Lung microvascular endothelial cell (primary cell): ENCODE measurements at regions not wholly inside any gene's neighbourhood (a gene's known extent, or its start where the extent isn't known, plus 50 kb on each side); places are given as distances from the start of the nearest gene placed in this dataset.

Source experiments
- DNase-seq, 2 donors: peaks; one replicate each; pipeline versions ENCODE4 v3.0.0 to v3.0.0-alpha.2; 2010; ENCODE audit warnings: low read depth in 2 of 2

DNA sequence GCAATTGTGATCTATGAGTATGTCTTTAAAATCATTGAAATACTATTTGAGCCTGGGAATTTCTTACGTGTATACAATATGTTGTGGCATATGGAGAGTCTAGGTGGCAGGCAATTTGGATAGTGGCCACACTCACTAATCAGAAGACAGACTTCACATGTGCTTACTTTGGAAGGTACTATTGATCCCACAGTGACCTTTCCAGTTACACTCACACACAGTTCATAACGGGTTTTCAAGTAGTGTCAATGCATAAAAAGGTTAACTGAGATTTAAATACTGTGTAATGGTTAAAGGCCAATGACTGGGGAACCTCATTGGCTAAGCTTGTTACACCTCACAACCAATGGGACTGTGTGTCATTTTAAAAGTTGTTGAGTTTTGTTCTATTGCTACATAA, 783.2 kb downstream of the RPA4 start:
- DNase-seq = no peak

DNA sequence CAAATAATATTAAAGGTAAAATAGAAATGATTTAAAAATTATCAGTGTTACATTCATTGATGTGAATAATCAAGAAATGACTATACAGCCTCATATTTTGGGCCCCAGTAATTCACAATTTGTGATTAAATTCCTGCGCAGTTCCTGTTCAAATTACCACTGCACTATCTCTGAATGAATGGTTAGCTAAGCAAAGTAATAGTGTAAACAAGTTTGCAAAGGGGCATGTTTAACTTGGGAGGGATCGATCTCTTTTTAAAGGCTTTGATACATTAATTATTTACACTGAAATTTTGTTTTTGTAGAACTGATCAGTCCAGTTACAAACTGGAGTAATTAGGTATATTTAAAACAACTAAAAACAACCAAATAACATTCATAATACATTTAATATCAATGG, 784.4 kb downstream of the RPA4 start:
- no peak for DNase-seq

DNA sequence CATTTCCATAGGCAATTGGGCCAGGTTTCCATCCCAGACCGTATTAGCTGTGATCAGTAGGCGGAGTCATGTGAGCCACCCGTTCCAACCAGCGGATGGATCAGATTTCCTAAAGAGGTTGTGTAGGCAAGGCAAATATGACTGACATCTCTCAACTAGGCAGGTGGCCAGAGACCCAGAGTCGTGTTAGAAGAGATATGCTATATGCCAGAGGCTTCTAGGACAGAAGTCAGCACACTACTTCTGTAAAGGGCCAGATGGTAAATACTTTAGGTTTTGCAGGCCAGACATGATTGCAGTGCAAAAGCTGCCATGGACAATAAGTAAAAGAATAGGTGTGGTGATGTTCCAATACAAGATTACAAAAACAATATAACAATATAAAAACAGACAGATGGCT, 788.4 kb downstream of the RPA4 start:
- DNase-seq = no peak

DNA sequence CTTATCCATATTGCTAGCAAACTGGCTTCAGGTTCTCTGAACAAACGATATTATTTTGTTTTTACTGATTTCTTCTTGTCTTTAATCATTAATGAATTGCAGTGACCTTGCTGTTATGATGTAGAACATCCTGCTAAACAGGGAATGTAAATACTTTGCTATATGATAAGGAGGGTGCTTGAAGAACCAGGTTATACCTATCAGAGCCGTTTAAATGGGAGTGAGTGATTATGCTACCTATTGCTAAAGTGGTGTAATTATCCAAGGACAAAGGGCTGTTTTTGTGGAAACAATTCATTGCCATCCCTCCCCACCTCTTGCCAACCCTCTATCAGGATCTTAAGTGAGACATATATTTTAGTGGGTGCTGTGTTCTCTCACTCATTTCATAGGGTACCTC, 788.9 kb downstream of the RPA4 start:
- DNase-seq = no peak

DNA sequence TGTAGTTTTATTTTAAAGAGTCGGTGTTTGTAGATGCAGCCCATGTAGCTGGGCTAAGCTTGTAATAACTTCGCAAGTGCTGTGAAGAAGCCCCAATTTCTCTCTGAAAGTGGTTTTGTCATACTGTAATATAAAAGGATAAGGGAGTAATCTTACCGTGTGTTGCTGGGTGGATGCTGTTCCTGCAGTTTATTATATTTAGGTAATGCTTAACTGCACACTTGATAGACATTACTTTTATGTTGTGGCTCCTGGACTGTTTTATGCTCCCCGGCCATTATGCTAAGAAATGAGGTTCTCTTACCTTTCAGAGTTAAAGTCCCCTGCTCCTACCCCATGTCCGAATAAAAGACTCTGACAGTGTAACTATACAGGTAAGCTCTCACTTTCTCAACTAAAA, 789.4 kb downstream of the RPA4 start:
- DNase-seq = no peak

DNA sequence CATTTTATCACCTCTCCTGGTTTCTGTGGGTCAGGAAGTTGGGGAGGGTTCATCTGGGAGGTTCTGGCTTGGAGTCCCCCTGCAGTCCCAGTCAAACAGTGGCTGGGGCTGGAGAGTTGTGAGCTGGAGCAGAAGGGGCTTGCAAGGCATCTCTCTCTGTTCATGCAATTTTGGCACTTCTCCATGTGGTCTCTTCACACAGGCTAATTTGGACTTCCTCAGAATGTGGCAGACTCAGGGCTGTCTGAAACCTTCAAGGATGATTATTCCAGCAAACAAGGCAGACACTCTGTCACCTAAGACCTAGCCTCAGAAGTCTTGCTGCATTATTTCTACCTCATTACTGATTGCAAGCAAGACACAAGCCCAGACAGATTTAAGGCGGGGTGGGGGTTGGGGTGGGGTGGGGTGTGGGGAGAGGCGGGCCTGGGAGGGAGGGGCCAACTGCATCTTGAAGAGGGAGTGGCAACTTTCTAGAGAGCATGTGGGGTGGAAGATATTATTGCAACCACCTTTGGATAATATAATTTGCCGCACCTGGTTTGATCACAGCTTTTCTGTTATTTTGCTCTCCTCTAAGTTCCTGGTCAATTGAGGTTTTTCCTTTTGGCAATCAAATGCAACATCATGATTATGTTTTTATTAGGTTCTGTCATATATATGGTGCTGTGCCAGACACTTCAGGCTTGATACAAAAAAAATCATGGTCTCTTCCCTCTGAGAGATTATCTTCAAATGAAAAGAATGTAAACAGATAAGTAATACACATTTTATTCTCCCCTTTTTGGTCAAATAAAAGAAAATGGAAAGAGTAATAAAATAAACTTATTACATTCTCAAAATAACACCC, 799.5 kb downstream of the RPA4 start:
- DNase-seq = no peak

DNA sequence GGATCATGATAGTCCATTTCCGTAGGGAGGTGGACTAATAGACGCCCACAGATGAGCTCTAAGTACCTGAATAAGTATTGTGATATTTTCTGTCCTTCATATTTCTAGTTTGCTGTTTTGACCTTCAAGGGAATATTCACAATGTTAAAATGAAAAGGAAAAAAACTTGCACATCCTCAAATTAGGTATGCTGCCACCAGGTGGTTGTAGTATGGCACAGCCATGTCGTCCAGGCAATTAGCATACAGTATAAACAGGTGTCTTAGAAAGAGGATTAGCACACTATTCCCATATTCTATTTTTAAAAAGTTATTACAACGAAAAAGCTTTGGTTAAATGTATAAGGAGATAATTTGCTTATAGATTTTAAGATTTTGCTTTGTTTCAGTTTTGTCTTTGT, 802.0 kb downstream of the RPA4 start:
- DNase-seq = peak; percentile 52 to 65

DNA sequence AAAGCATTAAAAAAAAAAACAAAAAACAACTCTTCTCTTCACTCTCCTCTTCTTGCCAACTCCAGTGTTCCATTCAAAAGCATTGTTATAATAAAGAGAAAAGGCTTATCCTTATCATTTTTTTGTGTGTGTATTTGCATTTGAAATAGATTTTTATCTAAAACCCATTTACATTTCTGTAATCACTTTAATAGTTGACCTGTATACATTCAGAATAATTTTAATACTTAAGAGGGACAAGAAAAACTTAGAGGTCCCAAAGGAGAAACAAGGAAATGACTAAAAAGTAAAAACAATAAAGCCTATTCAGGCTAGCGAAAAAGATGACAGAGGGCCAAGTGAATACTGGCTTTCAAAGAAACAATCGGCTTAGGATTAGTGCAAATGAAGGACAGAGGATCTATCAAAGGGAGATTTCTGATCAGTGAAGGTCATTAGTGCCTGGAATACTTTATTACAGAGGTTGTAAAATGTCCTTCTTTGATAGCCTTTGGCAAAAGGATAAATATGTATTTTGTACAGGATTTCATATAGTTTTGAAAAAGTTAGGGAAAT, 808.3 kb downstream of the RPA4 start:
- DNase-seq = peak in 1 of 2 donors; percentile 5

DNA sequence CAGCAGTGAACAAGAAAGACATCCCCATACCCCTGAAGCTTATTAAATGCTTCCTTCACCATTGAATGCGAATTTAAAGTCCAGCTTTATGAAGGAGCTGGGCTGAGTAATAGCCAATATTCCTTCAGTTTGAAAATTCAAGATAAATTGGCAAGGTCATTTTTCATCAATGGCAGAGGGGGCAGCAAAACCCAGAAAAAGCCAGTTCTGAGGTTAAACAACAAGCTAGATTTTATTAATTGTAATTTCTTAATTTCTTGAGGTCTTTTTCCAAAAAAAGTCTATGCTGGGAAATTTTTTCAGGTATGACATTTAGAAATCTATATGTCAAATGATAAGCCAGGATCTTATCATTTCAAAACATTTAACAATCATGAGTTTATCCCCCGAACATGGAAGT, 808.9 kb downstream of the RPA4 start:
- no peak for DNase-seq

DNA sequence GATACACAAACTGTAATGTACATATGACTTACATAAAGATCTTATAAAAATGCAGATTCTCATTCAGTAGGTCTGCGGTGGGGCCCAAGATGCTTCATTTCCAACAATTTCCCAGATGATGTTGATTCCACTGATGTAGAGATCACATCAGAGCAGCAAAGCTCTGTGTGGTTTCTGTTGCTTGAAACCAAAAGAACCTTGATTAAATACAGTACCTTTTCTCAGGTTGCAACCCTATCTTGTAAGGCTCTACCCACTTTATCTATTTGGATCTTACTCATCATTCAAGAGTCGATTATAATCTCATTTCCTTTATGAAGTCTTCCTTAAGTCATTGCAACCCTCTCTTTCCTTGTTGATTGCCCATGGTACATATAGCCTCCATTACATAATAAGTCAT, 816.8 kb downstream of the RPA4 start:
- DNase-seq = no peak

DNA sequence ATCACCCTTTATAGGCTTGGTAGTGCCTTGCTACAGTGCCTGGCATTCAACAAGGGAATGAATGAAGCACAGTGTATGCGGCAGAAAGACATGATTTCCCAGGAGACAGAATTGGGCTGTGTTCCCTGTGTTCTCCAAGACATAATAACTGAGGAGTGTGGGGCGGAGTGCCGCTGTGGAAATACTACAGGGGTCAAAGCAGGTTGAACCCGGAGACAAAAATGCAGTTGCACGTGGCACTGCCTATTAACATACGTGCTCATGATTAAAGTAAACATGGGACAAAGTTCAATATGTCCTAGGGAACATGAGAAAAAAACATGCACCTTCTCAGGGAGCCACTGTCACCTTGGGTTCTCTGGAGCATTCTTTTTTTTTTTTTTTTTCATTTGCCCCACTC, 820.8 kb downstream of the RPA4 start:
- DNase-seq = no peak

DNA sequence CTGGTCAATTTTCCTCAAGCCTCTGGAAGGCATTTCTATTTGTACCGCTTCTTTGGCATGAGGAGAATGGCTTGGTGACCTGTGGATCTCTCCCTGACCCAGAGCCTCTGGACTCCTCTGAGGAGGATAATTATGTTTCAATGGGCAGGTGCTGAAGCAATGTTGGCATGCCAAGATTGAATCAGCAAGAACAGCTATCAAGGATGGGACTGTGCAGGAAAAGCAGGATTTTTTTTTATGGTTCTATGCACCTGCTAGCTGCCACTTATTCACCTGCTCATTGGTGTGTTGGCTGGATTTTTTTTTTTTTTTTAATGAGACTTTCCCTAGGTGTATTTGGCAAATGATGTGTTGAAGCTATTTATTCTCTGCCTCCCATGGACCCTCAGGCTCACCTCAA, 821.2 kb downstream of the RPA4 start:
- DNase-seq = no peak

DNA sequence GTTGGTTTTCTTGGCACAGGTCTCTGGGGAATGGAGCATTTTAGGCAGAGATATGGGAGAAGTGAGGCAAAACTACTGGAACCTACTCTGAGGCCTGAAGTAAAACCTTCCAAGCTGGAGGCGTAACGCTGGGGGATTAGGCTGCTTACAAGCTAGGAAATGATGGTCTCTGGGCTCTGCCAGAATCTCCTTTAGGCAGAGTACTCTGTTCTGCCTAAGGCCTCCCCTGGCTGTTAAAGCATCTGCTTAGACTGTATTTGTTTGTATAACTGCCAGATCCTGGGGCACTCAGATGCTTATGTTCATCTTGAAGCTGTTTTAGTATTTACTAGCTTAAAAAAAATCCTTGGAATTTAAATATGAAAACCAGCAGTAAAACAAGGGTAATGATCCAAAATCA, 822.2 kb downstream of the RPA4 start:
- DNase-seq = no peak

DNA sequence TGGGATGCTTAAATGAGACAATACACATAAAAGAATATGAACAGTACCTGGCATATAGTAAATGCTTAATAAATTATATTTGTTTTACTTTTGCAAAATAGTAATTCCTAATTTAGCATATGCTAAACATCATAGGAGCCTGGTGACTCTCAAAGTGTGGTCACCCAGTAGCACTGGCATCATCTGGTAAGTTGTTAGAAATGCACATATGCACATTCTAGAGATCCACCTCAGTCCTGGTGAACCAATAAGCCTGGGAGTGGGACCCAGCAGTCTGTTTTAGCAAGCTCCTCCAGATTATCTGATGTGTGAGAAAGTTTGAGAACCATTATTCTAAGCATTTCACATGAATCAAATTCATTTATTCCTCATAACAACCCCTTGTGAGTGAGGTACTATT, 830.4 kb downstream of the RPA4 start:
- DNase-seq = no peak

DNA sequence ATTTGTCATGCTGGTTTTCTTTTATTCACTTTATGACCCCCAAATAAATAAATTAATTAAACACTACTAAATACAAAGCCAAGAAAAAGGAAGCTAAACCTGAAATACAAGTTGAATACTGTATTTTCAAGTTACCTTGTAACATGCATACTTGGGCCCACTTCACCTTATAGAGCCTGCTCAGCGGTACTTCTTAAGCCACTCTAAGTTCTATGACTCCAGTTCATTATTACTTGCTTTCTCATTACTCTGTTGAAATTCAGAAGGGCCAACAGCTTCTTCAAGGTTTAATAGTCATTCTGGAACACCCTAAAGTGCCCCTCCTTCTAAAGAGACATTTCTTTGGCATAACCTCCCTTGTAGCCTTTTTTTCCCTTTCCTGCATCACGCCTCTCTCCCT, 844.5 kb downstream of the RPA4 start:
- no peak for DNase-seq

DNA sequence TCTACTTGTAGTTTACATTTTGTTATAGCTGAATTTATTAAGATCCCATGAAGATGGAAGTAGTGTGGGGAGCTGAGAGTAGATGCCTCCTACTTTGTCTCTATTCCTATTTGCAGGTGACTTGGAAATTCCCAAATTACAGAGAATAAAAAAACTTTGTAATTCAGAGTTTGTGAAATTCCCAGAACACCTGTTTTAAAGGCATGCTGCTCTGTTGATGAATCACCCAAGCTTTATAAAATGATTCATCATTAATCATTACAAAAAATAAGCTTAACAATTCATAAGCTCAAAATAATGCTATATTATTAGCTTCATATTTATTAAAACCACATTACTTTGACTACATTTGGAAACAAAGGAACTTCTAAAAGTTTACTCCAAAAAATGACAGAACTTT, 856.3 kb downstream of the RPA4 start:
- DNase-seq = no peak

DNA sequence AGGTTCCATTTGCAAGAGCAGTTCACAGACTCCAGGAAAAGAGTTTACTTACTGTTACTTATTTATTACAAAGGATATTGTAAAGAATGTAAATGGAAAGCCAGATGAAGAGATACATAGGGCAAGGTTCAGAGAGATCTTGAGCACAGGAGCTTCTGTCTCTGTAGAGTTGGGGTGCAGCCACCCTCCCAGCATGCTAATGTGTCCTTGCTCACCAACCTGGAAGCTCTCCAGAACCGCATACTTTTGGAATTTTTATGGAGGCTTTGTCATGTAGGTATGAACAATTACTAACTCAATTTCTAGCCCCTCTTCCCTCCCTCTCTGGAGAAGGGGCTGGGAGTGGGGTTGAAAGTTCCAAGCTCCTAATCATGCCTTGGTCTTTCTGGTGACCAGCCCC, 857.2 kb downstream of the RPA4 start:
- DNase-seq = no peak

DNA sequence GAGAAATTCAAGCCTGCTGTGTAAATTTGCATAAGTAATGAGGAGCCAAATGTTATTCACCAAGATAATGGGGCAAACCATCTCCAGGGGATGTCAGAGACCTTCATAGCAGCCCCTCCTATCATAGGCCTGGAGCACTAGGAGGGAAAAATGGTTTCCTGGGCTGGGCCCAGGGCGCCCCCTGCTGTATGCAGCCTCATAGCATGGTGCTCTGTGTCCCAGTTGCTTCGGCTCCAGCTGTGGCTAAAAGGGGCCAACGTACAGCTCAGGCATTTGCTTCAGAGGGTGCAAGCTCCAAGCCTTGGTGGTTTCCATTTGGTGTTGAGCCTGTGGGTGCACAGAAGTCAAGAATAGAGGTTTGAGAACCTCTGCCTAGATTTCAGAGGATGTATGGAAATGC, 859.3 kb downstream of the RPA4 start:
- DNase-seq = no peak

DNA sequence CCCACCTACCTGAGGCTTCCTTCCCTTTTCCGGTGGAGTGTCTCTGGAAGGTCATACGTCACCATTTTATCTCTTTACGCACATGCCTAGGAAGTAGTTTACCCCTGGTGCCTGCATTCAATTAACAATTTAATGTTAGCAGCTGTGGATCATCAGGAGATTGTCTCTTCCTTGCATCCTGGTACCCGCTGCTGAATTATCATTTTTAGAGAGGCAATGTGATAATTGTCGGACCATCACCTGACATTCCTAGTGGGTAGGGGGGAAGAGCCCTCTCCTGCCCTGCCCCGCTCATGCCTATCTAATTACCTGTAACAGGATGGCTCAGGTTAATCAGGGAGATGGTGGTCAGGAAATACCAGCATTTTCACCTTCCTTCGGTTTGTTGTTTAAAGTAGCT, 863.6 kb downstream of the RPA4 start:
- DNase-seq = no peak

DNA sequence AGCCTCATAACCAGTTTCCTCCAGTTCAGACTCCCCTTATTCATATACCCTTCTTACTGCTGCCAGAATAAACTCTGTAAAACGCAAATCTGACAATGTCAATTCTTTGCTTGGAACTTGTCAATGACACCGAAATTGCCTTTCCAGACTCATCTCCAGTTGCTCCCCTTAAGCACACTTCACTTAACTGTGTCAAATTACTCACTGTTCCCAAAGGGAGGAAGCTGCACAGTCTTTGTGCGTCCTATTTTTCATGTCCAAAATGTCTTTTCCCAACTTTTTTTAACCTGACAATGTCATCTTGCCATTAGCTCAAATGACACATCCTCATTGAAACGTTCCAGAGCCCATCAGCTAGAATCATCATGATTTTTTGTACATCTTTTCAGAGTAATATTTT, 867.3 kb downstream of the RPA4 start:
- no peak for DNase-seq

DNA sequence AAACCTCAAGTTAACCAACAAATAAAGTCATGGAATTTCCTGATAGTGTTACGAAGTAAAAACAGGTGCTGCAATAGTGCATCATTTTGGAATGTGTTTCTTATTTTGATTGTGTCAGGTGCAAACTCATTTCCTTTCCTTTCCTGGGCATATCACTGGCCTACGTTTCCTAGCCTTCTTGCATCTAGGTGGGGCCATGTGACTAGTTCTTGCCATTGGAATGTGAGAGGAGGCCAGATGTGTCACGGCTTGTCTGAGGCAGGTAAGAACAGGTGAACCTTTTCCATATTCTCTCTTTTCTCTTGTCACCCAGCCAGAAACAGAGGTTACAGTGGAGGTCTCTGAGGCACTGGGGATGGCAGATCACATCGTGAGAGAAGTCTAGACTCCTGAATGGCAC, 868.0 kb downstream of the RPA4 start:
- DNase-seq = no peak

DNA sequence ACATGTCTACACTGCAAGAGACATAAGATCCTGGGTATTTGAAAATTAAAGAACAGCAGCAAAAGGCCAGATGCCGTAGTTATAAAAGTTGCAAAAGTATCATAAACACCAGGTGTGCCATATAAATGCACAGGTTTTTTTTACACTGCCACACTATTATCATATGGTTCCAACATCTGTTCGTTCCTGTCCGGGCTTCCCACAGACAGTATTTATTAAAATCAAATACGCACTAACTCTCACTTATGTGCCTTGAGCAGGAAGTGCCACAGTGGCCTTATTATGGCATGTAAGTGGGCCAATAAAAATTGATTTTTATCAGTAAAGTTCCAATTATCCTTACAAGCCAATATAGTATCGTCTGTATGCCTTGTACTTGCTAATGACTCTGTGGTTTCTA, 873.2 kb downstream of the RPA4 start:
- DNase-seq = no peak

DNA sequence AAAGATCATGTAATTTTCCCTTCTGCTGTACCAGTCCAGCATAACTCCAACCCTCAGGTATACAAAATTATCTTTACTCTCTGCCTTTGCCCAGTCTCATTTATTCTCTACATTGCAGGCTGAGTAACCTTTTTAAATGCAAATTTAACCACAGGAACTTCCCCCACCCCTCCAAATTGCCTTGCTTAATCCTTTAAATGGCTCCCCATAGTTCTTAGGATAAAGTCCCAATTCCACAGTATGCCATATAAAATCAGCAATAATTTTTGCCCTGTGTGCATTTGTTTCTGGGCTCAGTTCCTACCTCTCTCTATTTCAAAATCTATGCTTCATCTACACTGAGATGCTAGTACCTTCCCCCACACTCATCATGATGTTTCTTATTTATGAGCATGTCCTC, 879.7 kb downstream of the RPA4 start:
- DNase-seq = no peak

DNA sequence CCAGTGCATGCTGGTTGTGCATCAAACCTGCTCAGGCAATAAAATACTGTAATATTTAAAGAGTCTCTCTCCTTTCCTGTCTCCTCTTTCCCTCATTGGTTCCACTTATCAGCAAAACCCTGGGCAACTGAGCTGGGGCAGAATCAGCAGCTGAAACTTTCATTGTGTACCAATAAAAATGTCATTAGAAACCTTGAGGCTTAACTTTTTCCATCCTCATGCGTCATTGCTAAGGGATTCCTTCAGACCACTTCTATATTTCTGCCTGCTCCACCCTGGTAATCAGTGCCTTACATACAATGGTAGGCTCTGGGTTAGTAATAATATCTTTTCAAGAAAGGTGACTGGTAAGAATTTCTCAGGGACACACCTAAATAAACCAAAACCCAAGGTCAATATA, 880.3 kb downstream of the RPA4 start:
- DNase-seq = no peak
